Stimulated activated naive CD8-positive, alpha-beta T cell treated with anti-CD3 and anti-CD28 coated beads, Interleukin-15, Interleukin-2, amounts not matched to agents 100 ng/mL and 50 ng/mL, for 24 hours (primary cell): ENCODE measurements at regions not wholly inside any gene's neighbourhood (a gene's known extent, or its start where the extent isn't known, plus 50 kb on each side); places are given as distances from the start of the nearest gene placed in this dataset.
"Not testable (repeated sequence)": the region's sequence is repeated elsewhere in the genome, so short reads cannot be mapped to it uniquely, and the experiment has no call there.

Source experiments
- H3K27ac Mint-ChIP-seq: one replicate; pipeline ENCODE4 v1.8.0; 2021; ENCODE audit warnings: mild to moderate bottlenecking, mixed read lengths
- H3K27me3 Mint-ChIP-seq: one replicate; pipeline ENCODE4 v1.8.0; 2021; ENCODE audit warnings: mixed read lengths
- H3K36me3 Mint-ChIP-seq: one replicate; pipeline ENCODE4 v1.8.0; 2021; ENCODE audit warnings: low read depth, mixed read lengths
- H3K4me1 Mint-ChIP-seq: one replicate; pipeline ENCODE4 v1.8.0; 2021; ENCODE audit warnings: low read depth, mixed read lengths
- H3K4me3 Mint-ChIP-seq: one replicate; pipeline ENCODE4 v1.8.0; 2021; ENCODE audit warnings: mild to moderate bottlenecking, mixed read lengths
- H3K9me3 Mint-ChIP-seq: one replicate; pipeline ENCODE4 v1.8.0; 2021; ENCODE audit warnings: mixed read lengths

DNA sequence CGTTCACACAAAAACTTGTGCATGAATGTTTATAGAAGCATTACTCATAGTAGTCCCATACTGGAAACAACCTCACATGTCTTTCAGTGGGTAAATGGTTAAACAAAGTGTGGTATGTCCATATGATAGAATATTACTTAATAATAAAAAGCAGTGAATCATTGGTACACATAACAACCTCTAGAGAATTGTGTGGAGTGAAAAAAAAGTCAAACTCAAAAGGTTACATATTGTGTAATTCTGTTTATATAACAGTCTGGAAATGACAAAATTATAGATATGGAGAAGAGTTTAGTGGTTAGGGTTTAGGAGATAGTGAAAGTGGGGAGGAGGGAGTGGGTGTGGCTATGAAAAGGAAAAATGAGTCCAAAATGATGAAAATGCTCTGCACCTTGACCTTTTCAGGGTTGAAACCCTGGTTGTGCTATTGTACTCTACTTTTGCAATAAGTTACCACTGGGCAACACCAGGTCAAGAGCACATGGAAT is 243.4 kb upstream of the DDI1 start:
- Mint-ChIP-seq H3K27ac (no peak overlapping the region), H3K9me3 (peaks cover 12% of the 10 kb centered on the region), H3K36me3 (no peaks in the 10 kb centered on the region), H3K4me3 (no peak overlapping the region), H3K4me1 (no peaks in the 10 kb centered on the region), H3K27me3 (no peaks in the 10 kb centered on the region)

DNA sequence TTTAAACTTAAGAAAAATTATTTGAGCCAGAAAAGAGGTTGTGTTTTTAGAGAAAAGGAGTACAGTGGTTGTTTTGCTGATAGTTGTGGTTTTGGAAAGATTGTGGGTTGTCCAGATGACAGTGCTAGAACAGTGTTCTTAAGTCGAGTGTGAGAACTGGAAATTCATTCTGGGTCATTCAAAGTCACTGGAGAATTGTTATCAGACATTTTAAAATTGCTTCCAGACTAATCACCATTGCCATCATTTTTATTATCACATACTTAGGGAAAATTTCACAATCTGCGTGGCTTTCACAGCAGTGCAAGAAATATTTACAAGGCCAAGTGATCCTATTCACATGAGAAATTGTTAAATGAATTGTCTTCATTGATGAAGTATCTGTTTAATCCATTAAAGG is 242.2 kb upstream of the DDI1 start:
- H3K27me3 Mint-ChIP-seq = no peaks in the 10 kb centered on the region
- H3K9me3 Mint-ChIP-seq = peaks cover 12% of the 10 kb centered on the region
- no peaks in the 10 kb centered on the region for H3K4me1 Mint-ChIP-seq
- H3K27ac Mint-ChIP-seq = no peak overlapping the region
- H3K36me3 Mint-ChIP-seq = no peaks in the 10 kb centered on the region
- no peak overlapping the region for H3K4me3 Mint-ChIP-seq

DNA sequence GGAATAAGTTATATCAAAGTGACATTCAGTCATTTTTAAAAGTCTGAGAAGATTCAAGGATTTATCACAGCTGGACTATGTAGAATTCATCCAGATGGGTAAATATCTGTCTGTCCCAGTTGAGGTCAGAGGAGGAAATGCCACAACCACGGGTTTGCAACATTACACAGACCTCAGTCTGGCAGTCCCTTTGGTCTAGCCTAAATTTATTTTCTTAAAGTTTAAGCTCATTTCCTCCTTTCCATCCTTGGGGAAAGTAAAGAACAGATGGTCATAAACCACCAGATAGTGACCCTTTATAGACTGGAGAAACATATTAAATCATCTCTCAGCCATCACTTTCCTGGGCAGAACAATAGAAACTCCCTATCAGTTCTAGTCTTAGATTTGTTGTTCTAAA is 238.4 kb upstream of the DDI1 start:
- Mint-ChIP-seq H3K4me3 (no peak overlapping the region), H3K9me3 (no peaks in the 10 kb centered on the region), H3K36me3 (no peaks in the 10 kb centered on the region), H3K4me1 (no peaks in the 10 kb centered on the region), H3K27ac (no peak overlapping the region), H3K27me3 (no peaks in the 10 kb centered on the region)

DNA sequence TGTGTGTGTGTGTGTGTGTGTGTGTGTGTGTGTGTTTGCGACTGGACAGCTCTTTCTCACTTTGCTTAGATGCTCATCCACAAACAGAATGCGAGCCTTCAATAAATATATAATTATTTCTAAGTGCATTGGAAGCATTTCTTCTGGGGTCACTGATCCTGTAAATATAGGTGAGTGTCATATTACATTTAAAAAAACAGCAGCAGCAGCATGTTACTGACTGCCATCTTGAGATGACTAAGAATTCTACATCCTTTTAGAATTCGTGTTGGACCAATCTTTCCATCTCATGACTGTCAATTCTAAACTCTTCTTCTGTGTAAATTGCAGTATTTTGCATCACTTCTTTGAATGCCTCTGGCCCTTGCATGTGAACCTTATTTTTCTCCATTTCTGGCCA is 238.0 kb upstream of the DDI1 start:
- H3K27ac Mint-ChIP-seq = no peak overlapping the region
- no peaks in the 10 kb centered on the region for H3K9me3 Mint-ChIP-seq
- H3K36me3 Mint-ChIP-seq = no peaks in the 10 kb centered on the region
- H3K27me3 Mint-ChIP-seq = no peaks in the 10 kb centered on the region
- no peaks in the 10 kb centered on the region for H3K4me1 Mint-ChIP-seq
- no peak overlapping the region for H3K4me3 Mint-ChIP-seq

DNA sequence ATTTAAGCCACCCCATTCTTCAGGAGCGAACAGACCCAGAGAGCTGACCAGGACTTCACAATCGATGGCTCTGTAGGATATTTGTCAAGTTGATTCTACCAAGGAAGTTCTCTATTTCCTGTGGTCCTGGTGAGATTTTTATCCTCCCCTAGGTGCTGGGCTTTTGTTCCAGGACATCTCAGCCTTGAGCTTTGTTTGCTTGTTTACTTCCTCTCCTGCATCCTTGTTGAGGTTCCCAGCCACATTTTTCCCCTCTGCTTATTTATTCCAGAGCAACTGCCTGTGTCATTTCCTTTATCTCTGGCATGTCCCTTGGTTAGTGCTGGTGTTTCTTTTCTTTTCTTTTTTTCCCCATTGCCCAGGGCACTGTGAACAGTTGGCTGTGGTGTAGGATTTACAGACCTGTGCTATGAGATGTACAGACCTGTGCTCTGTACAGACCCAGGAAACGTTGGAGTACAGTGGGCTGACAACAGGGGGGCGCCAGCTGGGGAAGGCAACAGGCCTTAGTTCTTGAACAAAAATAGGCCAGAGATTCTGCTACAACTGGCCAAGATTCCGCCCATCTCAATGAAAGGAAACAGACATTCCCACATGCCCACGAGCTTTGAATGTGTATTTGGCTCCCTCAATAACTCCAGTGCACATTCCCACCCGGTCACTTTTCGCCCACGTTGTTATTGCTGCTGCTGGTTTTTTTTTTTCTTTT is 235.9 kb upstream of the DDI1 start:
- H3K27me3 Mint-ChIP-seq = no peaks in the 10 kb centered on the region

DNA sequence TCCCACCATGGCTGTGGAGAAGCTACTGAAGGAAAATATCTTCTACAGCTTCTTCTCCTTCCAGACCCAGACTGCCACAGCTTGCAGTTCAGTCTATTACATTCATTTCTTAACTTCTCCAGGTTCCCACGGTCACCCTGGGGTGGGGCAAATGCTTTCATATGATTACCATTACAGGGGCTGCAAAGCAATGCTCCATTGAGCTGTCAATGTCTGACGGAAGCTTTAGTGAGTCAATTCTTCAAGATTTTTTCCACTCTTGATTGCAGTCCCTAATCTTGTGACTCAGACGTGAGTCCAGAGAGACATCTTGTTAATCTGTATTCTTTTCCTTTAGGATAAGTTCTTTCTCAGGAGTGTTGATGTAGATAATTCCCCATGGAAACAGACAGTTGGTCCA is 233.4 kb upstream of the DDI1 start:
- no peaks in the 10 kb centered on the region for H3K4me1 Mint-ChIP-seq
- H3K36me3 Mint-ChIP-seq = no peaks in the 10 kb centered on the region
- no peaks in the 10 kb centered on the region for H3K27me3 Mint-ChIP-seq
- H3K9me3 Mint-ChIP-seq = no peaks in the 10 kb centered on the region
- H3K27ac Mint-ChIP-seq = no peak overlapping the region
- H3K4me3 Mint-ChIP-seq = no peak overlapping the region

More for the DNA sequence above, 235.9 kb upstream of the DDI1 start:
- Mint-ChIP-seq H3K36me3 (no peaks in the 10 kb centered on the region), H3K9me3 (no peaks in the 10 kb centered on the region), H3K4me3 (no peak overlapping the region), H3K27ac (no peak overlapping the region), H3K4me1 (no peaks in the 10 kb centered on the region)

DNA sequence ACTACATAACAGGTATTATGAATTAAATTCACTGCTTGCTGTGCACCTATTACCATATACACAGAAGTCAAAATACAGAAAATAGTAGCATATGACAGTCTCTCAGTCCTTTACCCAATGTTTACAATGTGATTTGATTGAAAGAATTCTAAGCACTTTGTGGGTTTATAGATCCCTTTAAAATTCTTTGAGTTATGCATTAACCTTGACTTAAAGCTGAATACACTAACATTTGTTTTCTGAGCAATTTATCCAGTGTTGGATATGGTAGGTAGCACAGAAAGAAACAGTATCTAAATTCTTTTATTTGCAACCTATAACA is 230.8 kb upstream of the DDI1 start:
- Mint-ChIP-seq H3K9me3 (no peaks in the 10 kb centered on the region), H3K27me3 (no peaks in the 10 kb centered on the region), H3K4me1 (no peaks in the 10 kb centered on the region), H3K36me3 (no peaks in the 10 kb centered on the region), H3K27ac (no peak overlapping the region), H3K4me3 (no peak overlapping the region)

DNA sequence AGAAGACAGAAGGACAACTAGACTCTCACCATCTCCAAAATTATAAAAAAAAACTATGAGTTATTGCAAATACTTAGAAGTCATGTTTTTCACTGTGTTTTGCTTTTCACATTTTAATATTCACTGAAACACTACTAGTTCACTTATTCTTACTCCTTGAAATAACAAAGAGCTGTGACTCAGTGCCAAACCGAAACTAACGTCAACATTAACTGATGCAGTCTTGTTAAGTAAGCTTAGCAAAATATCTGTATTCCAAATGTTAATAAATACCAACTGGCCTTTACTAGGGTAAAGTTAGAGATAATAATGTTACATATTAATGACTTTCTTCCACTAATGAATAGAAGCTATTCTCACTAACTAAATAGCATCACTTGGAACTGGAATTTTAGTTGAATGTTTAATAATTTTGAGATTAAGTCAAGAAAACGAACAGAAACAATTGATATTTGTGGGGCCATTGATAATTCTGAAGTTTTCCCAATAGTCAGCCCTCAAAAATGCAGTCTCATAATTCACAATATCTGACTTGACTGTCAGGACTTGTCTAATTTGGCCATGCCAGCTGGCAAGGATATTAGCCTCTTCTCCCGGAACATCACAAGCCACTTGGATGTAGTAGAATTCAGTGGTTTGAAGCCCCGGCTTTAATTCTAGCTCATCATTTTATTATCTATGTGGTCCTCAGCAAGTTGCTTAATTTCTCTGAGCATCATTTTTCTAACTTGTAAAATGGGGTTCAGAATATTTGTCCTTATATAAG is 230.1 kb upstream of the DDI1 start:
- no peaks in the 10 kb centered on the region for H3K36me3 Mint-ChIP-seq
- H3K27me3 Mint-ChIP-seq = no peaks in the 10 kb centered on the region
- H3K4me3 Mint-ChIP-seq = no peak overlapping the region
- H3K27ac Mint-ChIP-seq = no peak overlapping the region
- H3K9me3 Mint-ChIP-seq = no peaks in the 10 kb centered on the region
- H3K4me1 Mint-ChIP-seq = no peaks in the 10 kb centered on the region

DNA sequence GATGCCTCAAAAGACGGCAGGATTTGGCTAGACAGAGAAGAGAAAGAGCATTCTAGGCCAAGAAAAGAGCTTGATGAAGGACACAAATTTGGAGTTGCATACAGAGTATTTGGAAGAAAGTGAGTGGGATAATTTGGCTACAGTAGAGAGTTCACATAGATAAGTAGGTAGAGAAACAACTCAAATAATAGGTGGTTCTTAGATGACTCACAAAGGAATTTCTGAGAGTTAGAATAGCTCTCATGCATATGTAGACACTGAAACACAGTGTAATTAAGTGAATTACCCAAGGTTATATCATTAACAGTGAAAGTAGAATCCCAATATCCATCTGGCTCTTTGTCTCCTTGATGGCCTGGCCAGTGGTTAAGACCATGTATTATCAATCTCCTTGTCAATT is 228.6 kb upstream of the DDI1 start:
- no peaks in the 10 kb centered on the region for H3K27me3 Mint-ChIP-seq
- no peaks in the 10 kb centered on the region for H3K4me1 Mint-ChIP-seq
- H3K27ac Mint-ChIP-seq = no peak overlapping the region
- no peaks in the 10 kb centered on the region for H3K9me3 Mint-ChIP-seq
- H3K4me3 Mint-ChIP-seq = no peak overlapping the region
- H3K36me3 Mint-ChIP-seq = no peaks in the 10 kb centered on the region

DNA sequence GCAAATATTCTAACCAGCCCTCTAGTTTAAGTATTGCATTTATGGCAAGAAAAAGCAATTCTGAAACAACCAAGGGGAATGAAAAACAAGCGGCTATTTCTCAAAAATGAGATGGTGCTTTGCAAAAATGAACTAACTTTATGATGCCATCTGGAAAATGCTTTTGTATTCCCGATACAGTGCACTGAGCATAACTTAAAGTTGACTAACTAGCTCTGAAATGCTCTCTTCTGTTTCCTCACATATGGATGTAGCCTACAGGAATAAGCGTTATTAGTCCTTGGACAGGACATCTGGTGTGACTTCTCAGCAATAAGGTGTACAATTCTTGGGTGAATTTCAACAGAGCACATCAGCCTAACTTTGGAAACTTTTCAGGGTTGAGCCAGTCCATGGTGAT is 228.2 kb upstream of the DDI1 start:
- no peak overlapping the region for H3K27ac Mint-ChIP-seq
- no peaks in the 10 kb centered on the region for H3K9me3 Mint-ChIP-seq

DNA sequence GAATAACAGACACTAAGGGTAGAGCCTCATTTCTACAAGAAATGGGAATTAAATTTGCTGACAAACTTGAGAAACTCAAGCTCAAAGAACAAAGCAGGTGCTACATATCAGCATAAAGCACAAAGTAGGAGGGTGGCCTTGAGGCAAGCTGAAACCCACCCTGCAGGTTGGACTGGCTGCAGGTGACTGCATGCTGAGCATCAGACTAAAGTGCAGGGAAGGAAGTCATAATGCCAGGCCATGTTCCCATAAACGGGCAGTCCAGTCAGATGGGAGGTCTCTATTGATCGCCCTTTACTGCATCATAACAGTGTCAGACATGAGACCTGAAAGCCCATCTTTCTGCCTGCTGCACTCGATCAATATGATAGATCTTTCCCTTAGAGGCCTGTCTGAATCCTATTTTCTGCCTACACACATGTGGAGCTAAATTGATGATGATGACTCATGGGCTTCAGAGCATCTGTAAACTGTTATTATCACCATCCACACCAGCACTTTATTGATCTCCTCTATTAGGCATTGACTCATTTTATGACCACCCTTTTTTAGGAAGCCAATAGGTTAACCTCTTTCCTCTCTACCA is 224.5 kb upstream of the DDI1 start:
- Mint-ChIP-seq H3K36me3 (no peaks in the 10 kb centered on the region), H3K27me3 (no peaks in the 10 kb centered on the region), H3K4me3 (no peak overlapping the region), H3K27ac (no peak overlapping the region), H3K4me1 (no peaks in the 10 kb centered on the region), H3K9me3 (no peaks in the 10 kb centered on the region)

More for the DNA sequence above, 228.2 kb upstream of the DDI1 start:
- H3K27me3 Mint-ChIP-seq = no peaks in the 10 kb centered on the region
- H3K36me3 Mint-ChIP-seq = no peaks in the 10 kb centered on the region
- H3K4me3 Mint-ChIP-seq = no peak overlapping the region
- H3K4me1 Mint-ChIP-seq = no peaks in the 10 kb centered on the region

DNA sequence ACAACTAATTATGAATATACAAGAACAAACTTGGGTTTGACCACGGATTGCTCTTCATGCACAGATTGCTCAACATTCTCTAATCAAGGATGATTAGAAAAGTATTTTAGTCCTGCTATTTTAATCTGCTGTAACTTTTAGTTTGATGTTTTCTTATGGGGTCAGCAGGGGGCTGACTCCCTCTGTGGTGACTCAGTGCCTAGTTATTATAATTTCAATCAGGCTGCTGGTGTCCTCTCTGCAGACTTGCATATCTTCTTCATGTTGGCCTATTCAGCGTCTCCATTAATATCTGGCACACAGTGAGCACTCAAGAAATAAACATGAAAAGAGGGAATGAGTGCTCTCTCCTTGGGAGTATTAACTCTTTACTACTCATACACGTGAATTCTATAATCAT is 223.8 kb upstream of the DDI1 start:
- Mint-ChIP-seq H3K4me1 (no peaks in the 10 kb centered on the region), H3K27me3 (no peaks in the 10 kb centered on the region), H3K4me3 (no peak overlapping the region), H3K36me3 (no peaks in the 10 kb centered on the region), H3K9me3 (no peaks in the 10 kb centered on the region), H3K27ac (no peak overlapping the region)

DNA sequence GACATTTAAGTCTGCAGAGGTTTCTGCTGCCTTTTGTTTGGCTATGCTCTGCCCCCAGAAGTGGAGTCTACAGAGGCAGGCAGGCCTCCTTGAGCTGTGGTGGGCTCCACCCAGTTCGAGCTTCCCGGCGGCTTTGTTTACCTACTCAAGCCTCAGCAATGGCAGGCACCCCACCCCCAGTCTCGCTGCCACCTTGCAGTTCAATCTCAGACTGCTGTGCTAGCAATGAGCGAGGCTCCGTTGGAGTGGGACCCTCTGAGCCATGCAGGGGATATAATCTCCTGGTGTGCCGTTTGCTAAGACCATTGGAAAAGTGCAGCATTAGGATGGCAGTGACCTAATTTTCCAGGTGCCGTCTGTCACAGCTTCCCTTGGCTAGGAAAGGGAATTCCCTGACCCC is 216.1 kb upstream of the DDI1 start:
- H3K4me1 Mint-ChIP-seq, H3K27ac Mint-ChIP-seq, H3K27me3 Mint-ChIP-seq, H3K9me3 Mint-ChIP-seq, H3K36me3 Mint-ChIP-seq, H3K4me3 Mint-ChIP-seq: not testable (repeated sequence)

DNA sequence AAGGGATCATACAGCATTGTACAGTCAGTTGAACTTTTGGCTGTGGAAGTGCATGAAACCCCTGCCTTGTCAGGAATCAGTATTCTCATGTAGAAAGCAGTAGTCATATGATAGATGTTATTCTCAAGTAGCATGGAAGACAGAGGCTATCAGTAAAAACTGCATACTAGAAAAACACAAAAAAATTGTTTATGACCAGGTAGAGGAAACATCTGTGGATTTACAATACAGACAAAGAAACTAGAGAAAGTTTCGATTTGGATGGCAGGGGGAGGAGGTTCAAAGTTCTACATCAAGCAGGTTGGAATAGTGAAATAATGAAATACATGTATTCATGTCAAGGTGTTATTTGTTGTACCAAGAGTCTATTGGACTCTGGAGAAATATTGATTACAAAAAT is 212.3 kb upstream of the DDI1 start:
- no peak overlapping the region for H3K27ac Mint-ChIP-seq
- no peak overlapping the region for H3K4me3 Mint-ChIP-seq
- no peaks in the 10 kb centered on the region for H3K27me3 Mint-ChIP-seq
- H3K36me3 Mint-ChIP-seq = no peaks in the 10 kb centered on the region
- peaks cover 8% of the 10 kb centered on the region for H3K9me3 Mint-ChIP-seq
- H3K4me1 Mint-ChIP-seq = no peaks in the 10 kb centered on the region

DNA sequence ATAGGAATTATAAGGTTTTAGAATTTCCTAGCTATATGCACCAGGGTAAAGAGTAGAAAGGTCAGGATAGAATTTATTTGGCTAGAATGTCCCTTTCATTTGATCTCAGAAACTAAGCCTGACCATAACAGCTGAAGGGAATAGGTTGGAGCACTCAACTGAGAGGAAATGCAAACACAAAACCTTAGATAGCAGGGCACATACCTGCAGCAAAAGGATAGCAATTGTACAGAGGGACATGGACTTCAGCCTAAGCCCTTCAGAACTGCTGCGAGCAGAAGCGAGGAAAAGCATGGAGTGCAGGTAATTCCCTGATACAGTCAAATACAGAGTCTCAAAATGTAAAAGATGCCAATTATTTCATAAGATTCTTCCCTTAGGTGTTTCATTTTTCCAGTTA is 211.0 kb upstream of the DDI1 start:
- Mint-ChIP-seq H3K4me1 (no peaks in the 10 kb centered on the region), H3K36me3 (no peaks in the 10 kb centered on the region), H3K9me3 (peaks cover 9% of the 10 kb centered on the region), H3K4me3 (no peak overlapping the region), H3K27me3 (no peaks in the 10 kb centered on the region), H3K27ac (no peak overlapping the region)
